ENCODE measurements at regions not wholly inside any gene's neighbourhood (a gene's known extent, or its start where the extent isn't known, plus 50 kb on each side); places are given as distances from the start of the nearest gene placed in this dataset.
"Not testable (repeated sequence)": the region's sequence is repeated elsewhere in the genome, so short reads cannot be mapped to it uniquely, and the experiment has no call there.

GRCh38 chr5:154542581-154542980 lies 64.6 kb upstream of the HAND1 start:
- no peaks in the 10 kb centered on the region for H3K4me1 ChIP-seq (ENCODE audit: control insufficient read depth, insufficient read depth, low read length, poor library complexity, severe bottlenecking)
- H3K4me3 ChIP-seq (ENCODE audit: insufficient read depth, low read depth, low read length, poor library complexity, severe bottlenecking), result no peak overlapping the region
- no peaks in the 10 kb centered on the region for H3K27me3 ChIP-seq (replicated peaks; ENCODE audit: control insufficient read depth, insufficient read depth, low read length, poor library complexity, severe bottlenecking)
- no peak overlapping the region for H3K27ac ChIP-seq (ENCODE audit: insufficient read depth, low read length, poor library complexity, severe bottlenecking)
- no peaks in the 10 kb centered on the region for H3K36me3 ChIP-seq (ENCODE audit: control insufficient read depth, insufficient read depth, low read length)
- no peak for DNase-seq
- H3K9me3 ChIP-seq (ENCODE audit: control insufficient read depth, low read length), result no peaks in the 10 kb centered on the region

DNA sequence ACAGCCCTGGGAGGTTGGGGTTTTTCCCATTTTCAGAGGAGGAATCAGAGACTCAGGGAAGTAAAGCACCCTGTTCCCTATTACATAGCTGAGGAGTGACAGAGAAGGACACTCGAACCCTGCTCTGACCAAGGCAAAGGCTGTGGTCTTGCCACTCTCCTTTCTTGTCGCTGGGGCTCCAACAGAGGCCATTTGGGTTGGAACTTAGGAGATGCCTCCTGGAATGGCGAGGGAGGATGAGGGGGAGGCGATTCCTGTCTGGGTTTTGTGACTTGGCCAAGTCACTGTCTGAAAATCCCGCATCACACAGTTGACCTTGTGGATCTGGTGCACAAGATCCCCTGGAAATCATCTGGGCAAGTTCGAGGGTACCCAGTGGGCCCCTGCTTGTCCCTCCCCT lies 64.0 kb upstream of the HAND1 start:
- Histone ChIP-seq H3K36me3 (ENCODE audit: control insufficient read depth, insufficient read depth, low read length) (no peaks in the 10 kb centered on the region), H3K4me3 (ENCODE audit: insufficient read depth, low read depth, low read length, poor library complexity, severe bottlenecking) (no peak overlapping the region), H3K4me1 (ENCODE audit: control insufficient read depth, insufficient read depth, low read length, poor library complexity, severe bottlenecking) (no peaks in the 10 kb centered on the region), H3K9me3 (ENCODE audit: control insufficient read depth, low read length) (no peaks in the 10 kb centered on the region), H3K27me3 (replicated peaks; ENCODE audit: control insufficient read depth, insufficient read depth, low read length, poor library complexity, severe bottlenecking) (no peaks in the 10 kb centered on the region), H3K27ac (ENCODE audit: insufficient read depth, low read length, poor library complexity, severe bottlenecking) (no peak overlapping the region)
- DNase-seq, result no peak

GRCh38 chr5:154541553-154541952 lies 63.5 kb upstream of the HAND1 start:
- Histone ChIP-seq H3K4me1 (ENCODE audit: control insufficient read depth, insufficient read depth, low read length, poor library complexity, severe bottlenecking) (no peaks in the 10 kb centered on the region), H3K27ac (ENCODE audit: insufficient read depth, low read length, poor library complexity, severe bottlenecking) (no peak overlapping the region), H3K4me3 (ENCODE audit: insufficient read depth, low read depth, low read length, poor library complexity, severe bottlenecking) (no peak overlapping the region), H3K27me3 (replicated peaks; ENCODE audit: control insufficient read depth, insufficient read depth, low read length, poor library complexity, severe bottlenecking) (no peaks in the 10 kb centered on the region), H3K36me3 (ENCODE audit: control insufficient read depth, insufficient read depth, low read length) (no peaks in the 10 kb centered on the region), H3K9me3 (ENCODE audit: control insufficient read depth, low read length) (no peaks in the 10 kb centered on the region)
- DNase-seq, result no peak

DNA sequence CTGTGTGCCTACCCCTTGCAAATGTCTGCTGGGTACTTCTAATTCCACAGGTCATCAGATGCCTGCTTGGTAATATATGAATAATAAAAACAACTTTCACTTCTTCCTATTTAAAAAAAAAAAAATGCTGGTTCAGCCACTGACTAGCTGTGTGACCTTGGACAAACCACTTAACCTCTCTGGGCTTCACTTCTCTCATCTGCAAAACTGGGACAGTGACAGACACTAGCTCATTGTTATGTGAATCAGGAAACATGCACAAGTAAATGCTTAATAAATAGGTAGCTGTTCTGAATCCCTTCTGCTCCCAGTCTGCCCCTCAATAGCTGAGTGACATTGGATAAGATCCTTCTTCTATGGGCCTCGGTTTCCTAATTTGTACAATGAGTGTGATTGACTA lies 62.6 kb upstream of the HAND1 start:
- Histone ChIP-seq H3K9me3 (ENCODE audit: control insufficient read depth, low read length) (no peaks in the 10 kb centered on the region), H3K27ac (ENCODE audit: insufficient read depth, low read length, poor library complexity, severe bottlenecking) (no peak overlapping the region), H3K36me3 (ENCODE audit: control insufficient read depth, insufficient read depth, low read length) (no peaks in the 10 kb centered on the region), H3K4me3 (ENCODE audit: insufficient read depth, low read depth, low read length, poor library complexity, severe bottlenecking) (no peak overlapping the region), H3K4me1 (ENCODE audit: control insufficient read depth, insufficient read depth, low read length, poor library complexity, severe bottlenecking) (no peaks in the 10 kb centered on the region), H3K27me3 (replicated peaks; ENCODE audit: control insufficient read depth, insufficient read depth, low read length, poor library complexity, severe bottlenecking) (no peaks in the 10 kb centered on the region)
- no peak for DNase-seq

DNA sequence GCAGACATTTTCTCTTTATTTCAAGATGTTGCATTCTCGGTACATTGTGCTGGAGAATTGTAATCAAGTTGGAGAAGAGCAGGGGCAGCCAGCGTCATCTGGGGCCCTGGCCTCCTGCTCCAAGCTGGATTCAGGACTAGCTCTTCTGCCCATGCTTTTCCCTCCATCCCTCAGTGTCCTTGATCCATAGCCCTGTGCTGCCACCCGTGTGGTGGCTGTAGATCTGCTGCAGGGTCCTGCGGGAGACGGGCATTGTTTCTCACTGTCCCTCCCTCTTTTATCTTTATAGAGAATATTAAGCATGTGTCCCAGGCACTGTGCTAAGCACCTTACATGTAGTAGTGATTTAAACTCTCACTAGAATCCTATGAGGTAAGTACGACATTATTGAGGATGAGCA lies 60.5 kb upstream of the HAND1 start:
- Histone ChIP-seq H3K27ac (ENCODE audit: insufficient read depth, low read length, poor library complexity, severe bottlenecking) (no peak overlapping the region), H3K4me3 (ENCODE audit: insufficient read depth, low read depth, low read length, poor library complexity, severe bottlenecking) (no peak overlapping the region), H3K36me3 (ENCODE audit: control insufficient read depth, insufficient read depth, low read length) (no peaks in the 10 kb centered on the region), H3K4me1 (ENCODE audit: control insufficient read depth, insufficient read depth, low read length, poor library complexity, severe bottlenecking) (no peaks in the 10 kb centered on the region), H3K27me3 (replicated peaks; ENCODE audit: control insufficient read depth, insufficient read depth, low read length, poor library complexity, severe bottlenecking) (no peaks in the 10 kb centered on the region), H3K9me3 (ENCODE audit: control insufficient read depth, low read length) (no peaks in the 10 kb centered on the region)
- no peak for DNase-seq

DNA sequence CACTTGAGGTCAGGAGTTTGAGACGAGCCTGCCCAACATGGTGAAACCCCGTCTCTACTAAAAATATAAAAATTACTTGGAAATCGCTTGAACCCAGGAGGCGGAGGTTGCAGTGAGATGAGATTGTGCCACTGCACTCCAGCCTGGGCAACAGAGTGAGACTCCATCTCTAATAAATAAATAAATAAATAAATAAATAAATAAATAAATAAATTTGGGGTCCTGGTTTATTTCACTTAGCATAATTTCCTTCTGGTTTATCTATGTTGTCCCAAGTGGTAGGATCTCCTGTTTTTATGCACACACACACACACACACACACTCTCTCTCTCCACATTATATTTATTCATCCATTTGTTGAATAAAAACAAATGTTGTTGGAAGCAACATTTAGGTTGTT lies 58.4 kb upstream of the HAND1 start:
- H3K27me3 ChIP-seq (replicated peaks; ENCODE audit: control insufficient read depth, insufficient read depth, low read length, poor library complexity, severe bottlenecking); H3K4me1 ChIP-seq (ENCODE audit: control insufficient read depth, insufficient read depth, low read length, poor library complexity, severe bottlenecking); H3K27ac ChIP-seq (ENCODE audit: insufficient read depth, low read length, poor library complexity, severe bottlenecking); H3K36me3 ChIP-seq (ENCODE audit: control insufficient read depth, insufficient read depth, low read length); H3K9me3 ChIP-seq (ENCODE audit: control insufficient read depth, low read length); DNase-seq; H3K4me3 ChIP-seq (ENCODE audit: insufficient read depth, low read depth, low read length, poor library complexity, severe bottlenecking): not testable (repeated sequence)

GRCh38 chr5:154535535-154535934 lies 57.5 kb upstream of the HAND1 start:
- H3K9me3 ChIP-seq (ENCODE audit: control insufficient read depth, low read length), result no peaks in the 10 kb centered on the region
- H3K27me3 ChIP-seq (replicated peaks; ENCODE audit: control insufficient read depth, insufficient read depth, low read length, poor library complexity, severe bottlenecking), result no peaks in the 10 kb centered on the region
- H3K4me1 ChIP-seq (ENCODE audit: control insufficient read depth, insufficient read depth, low read length, poor library complexity, severe bottlenecking), result no peaks in the 10 kb centered on the region
- H3K27ac ChIP-seq (ENCODE audit: insufficient read depth, low read length, poor library complexity, severe bottlenecking), result no peak overlapping the region
- H3K4me3 ChIP-seq (ENCODE audit: insufficient read depth, low read depth, low read length, poor library complexity, severe bottlenecking), result no peak overlapping the region
- no peaks in the 10 kb centered on the region for H3K36me3 ChIP-seq (ENCODE audit: control insufficient read depth, insufficient read depth, low read length)
- DNase-seq, result no peak

DNA sequence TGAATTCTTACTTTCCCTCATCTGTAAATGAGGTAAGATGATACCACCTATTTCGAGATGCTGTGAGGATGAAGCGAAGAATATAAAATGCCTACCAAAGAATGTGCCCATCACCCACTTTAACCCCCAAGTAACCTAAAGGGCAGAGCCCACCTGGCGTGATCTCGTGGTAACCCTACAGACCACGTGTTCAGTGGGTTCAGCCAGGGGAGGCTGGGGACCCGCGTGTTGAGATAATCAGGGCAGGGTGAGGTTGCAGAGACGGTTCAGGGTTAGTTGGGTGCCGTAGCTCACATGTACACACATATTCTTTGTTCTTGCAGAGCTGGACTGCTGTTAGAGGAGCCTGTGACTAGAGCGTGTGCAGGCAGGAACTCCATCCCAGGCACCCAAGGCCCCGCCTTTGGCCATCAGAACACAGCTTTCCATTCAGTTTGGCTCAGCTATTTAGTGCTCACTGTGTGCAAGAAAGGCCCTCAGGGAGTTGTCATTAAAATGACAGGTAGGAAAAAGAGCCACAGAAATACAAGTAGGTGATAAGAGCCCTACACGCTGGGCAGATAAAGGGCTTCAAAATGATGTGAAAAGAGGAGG lies 56.5 kb upstream of the HAND1 start:
- H3K27ac ChIP-seq (ENCODE audit: insufficient read depth, low read length, poor library complexity, severe bottlenecking), result no peak overlapping the region
- H3K4me3 ChIP-seq (ENCODE audit: insufficient read depth, low read depth, low read length, poor library complexity, severe bottlenecking), result no peak overlapping the region
- no peaks in the 10 kb centered on the region for H3K27me3 ChIP-seq (replicated peaks; ENCODE audit: control insufficient read depth, insufficient read depth, low read length, poor library complexity, severe bottlenecking)
- no peaks in the 10 kb centered on the region for H3K36me3 ChIP-seq (ENCODE audit: control insufficient read depth, insufficient read depth, low read length)
- no peaks in the 10 kb centered on the region for H3K4me1 ChIP-seq (ENCODE audit: control insufficient read depth, insufficient read depth, low read length, poor library complexity, severe bottlenecking)
- H3K9me3 ChIP-seq (ENCODE audit: control insufficient read depth, low read length), result no peaks in the 10 kb centered on the region
- no peak for DNase-seq

DNA sequence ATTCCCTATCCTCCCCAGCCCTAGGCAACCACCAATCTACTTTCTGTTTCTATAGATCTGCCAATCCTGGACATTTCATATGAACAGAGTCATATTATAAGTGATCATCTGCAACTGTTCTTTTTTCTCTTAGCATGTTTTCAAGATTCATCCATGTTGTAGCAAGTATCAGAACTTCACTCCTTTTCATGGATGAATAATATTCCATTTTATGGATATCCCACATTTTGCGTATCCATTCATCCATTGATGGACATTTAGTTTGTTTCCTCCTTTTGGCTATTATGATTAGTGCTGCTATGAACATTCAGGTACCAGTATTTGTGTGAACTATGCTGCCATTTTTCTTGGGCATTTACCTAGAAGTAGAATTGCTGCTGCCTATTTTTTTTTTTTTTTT lies 51.3 kb upstream of the HAND1 start:
- no peaks in the 10 kb centered on the region for H3K27me3 ChIP-seq (replicated peaks; ENCODE audit: control insufficient read depth, insufficient read depth, low read length, poor library complexity, severe bottlenecking)
- H3K9me3 ChIP-seq (ENCODE audit: control insufficient read depth, low read length), result no peaks in the 10 kb centered on the region
- H3K4me1 ChIP-seq (ENCODE audit: control insufficient read depth, insufficient read depth, low read length, poor library complexity, severe bottlenecking), result no peaks in the 10 kb centered on the region
- H3K4me3 ChIP-seq (ENCODE audit: insufficient read depth, low read depth, low read length, poor library complexity, severe bottlenecking), result no peak overlapping the region
- no peaks in the 10 kb centered on the region for H3K36me3 ChIP-seq (ENCODE audit: control insufficient read depth, insufficient read depth, low read length)
- H3K27ac ChIP-seq (ENCODE audit: insufficient read depth, low read length, poor library complexity, severe bottlenecking), result no peak overlapping the region
- DNase-seq, result no peak

- Histone ChIP-seq H3K4me1 (ENCODE audit: control insufficient read depth, insufficient read depth, low read length, poor library complexity, severe bottlenecking) (no peaks in the 10 kb centered on the region), H3K27me3 (replicated peaks; ENCODE audit: control insufficient read depth, insufficient read depth, low read length, poor library complexity, severe bottlenecking) (no peaks in the 10 kb centered on the region), H3K27ac (ENCODE audit: insufficient read depth, low read length, poor library complexity, severe bottlenecking) (no peak overlapping the region), H3K36me3 (ENCODE audit: control insufficient read depth, insufficient read depth, low read length) (no peaks in the 10 kb centered on the region), H3K4me3 (ENCODE audit: insufficient read depth, low read depth, low read length, poor library complexity, severe bottlenecking) (no peak overlapping the region), H3K9me3 (ENCODE audit: control insufficient read depth, low read length) (no peaks in the 10 kb centered on the region)
- DNase-seq, result no peak
Measured at GRCh38 chr5:154528005-154528594, 50.1 kb upstream of the HAND1 start.
